H1 (cell line): ENCODE measurements at regions not wholly inside any gene's neighbourhood (a gene's known extent, or its start where the extent isn't known, plus 50 kb on each side); places are given as distances from the start of the nearest gene placed in this dataset.

Experiments
- CTCF ChIA-PET: fragments of 300-600 bp; sonication (Branson Sonifier 250); formaldehyde crosslinking; loops from one replicate; lab custom pipeline; 2021; ENCODE audit not compliant: partially characterized antibody; lab: Charles Lee
- POLR2A ChIA-PET: fragments of 300-600 bp; sonication (Branson Sonifier 250); formaldehyde crosslinking; loops from one replicate; lab custom pipeline; 2021; ENCODE audit warnings: inconsistent platforms; ENCODE audit not compliant: partially characterized antibody; lab: Charles Lee
- DNase-seq, 2 experiments: peaks; one replicate each; pipeline versions ENCODE4 v3.0.0 to v3.0.0-alpha.2; 2010 to 2022; ENCODE audit warnings: low spot score in 2 of 2, low read depth in 1 of 2, mixed read lengths in 1 of 2
- FAIRE-seq: peaks from 2 replicates; lab custom pipeline; 2011; peaks lifted over from hg19 to GRCh38; lab: Jason Lieb, UNC
- H2AFZ ChIP-seq: 2 replicates; pipeline ENCODE4 v1.8.1; 2012; ENCODE audit warnings: low read length, inconsistent platforms
- H2AK5ac ChIP-seq: 2 replicates; pipeline ENCODE4 v1.6.1; 2013; ENCODE audit warnings: low read depth, low read length
- H2BK120ac ChIP-seq: replicated peaks from 2 replicates; pipeline ENCODE3; 2013; ENCODE audit warnings: low read depth, low read length, inconsistent platforms
- H2BK12ac ChIP-seq: 2 replicates; pipeline ENCODE4 v1.6.1; 2013; ENCODE audit warnings: low read depth, low read length
- H2BK15ac ChIP-seq: 2 replicates; pipeline ENCODE4 v1.6.1; 2013; ENCODE audit warnings: low read length
- H2BK20ac ChIP-seq: 2 replicates; pipeline ENCODE4 v1.6.1; 2013; ENCODE audit warnings: low read length
- H2BK5ac ChIP-seq: 2 replicates; pipeline ENCODE4 v1.6.1; 2013; ENCODE audit warnings: low read depth, low read length
- H3K14ac ChIP-seq: 2 replicates; pipeline ENCODE4 v1.6.1; 2013; ENCODE audit warnings: inconsistent platforms; ENCODE audit not compliant: insufficient read length
- H3K18ac ChIP-seq: 2 replicates; pipeline ENCODE4 v1.6.1; 2013; ENCODE audit warnings: low read length; ENCODE audit errors: extremely low read depth
- H3K23ac ChIP-seq: 2 replicates; pipeline ENCODE4 v1.6.1; 2013; ENCODE audit warnings: inconsistent platforms; ENCODE audit not compliant: insufficient read length
- H3K23me2 ChIP-seq: 2 replicates; pipeline ENCODE4 v1.6.1; 2013; ENCODE audit warnings: low read depth, low read length
- H3K27ac ChIP-seq: 2 replicates; pipeline ENCODE4 v1.6.1; 2011; ENCODE audit warnings: low read depth, low read length, inconsistent platforms
- H3K27me3 ChIP-seq, 4 experiments: replicated peaks in 1 of 4; 1 replicate in 1 of 4; 2 replicates in 3 of 4; pipeline versions ENCODE4 v1.6.1 to v1.8.1; 2011 to 2013; ENCODE audit warnings: low read length in 3 of 4, mild to moderate bottlenecking in 3 of 4, inconsistent platforms in 2 of 4, mixed read lengths in 2 of 4, moderate library complexity in 1 of 4; ENCODE audit not compliant: control insufficient read depth in 3 of 4, insufficient read depth in 3 of 4; ENCODE audit errors: extremely low read depth in 1 of 4
- H3K36me3 ChIP-seq, 4 experiments: 2 replicates each; pipeline versions ENCODE4 v1.6.1 to v1.8.1; 2011 to 2013; ENCODE audit warnings: mild to moderate bottlenecking in 4 of 4, low read length in 3 of 4, moderate library complexity in 2 of 4, control low read depth in 1 of 4, inconsistent platforms in 1 of 4; ENCODE audit not compliant: insufficient read depth in 4 of 4, control insufficient read depth in 2 of 4
- H3K4ac ChIP-seq: replicated peaks from 2 replicates; pipeline ENCODE3; 2013; ENCODE audit warnings: low read length, low read depth, mixed read lengths, inconsistent platforms; ENCODE audit not compliant: insufficient read length
- H3K4me1 ChIP-seq, 4 experiments: replicated peaks in 1 of 4; 1 replicate in 1 of 4; 2 replicates in 3 of 4; pipeline versions ENCODE4 v1.6.1 to v1.8.1; 2011 to 2013; ENCODE audit warnings: low read length in 3 of 4, inconsistent platforms in 2 of 4, mixed read lengths in 1 of 4; ENCODE audit not compliant: insufficient read depth in 4 of 4, control insufficient read depth in 3 of 4
- H3K4me2 ChIP-seq, 2 experiments: 2 replicates each; pipeline versions ENCODE4 v1.6.1 to v1.8.1; 2011 to 2013; ENCODE audit warnings: low read depth in 2 of 2, low read length in 2 of 2, control low read depth in 1 of 2, inconsistent platforms in 1 of 2, mild to moderate bottlenecking in 1 of 2; ENCODE audit not compliant: insufficient read depth in 1 of 2
- H3K4me3 ChIP-seq, 4 experiments: fragments of 200-600, 300-600 bp in 1 of 4; sonication (generic), shearing (Covaris generic), sonication (Bioruptor Twin) in 1 of 4; 2 replicates each; pipeline versions ENCODE4 v1.5.1 to v1.8.1; 2011 to 2016; ENCODE audit warnings: low read length in 4 of 4, low read depth in 3 of 4, control low read depth in 2 of 4, inconsistent platforms in 2 of 4, mild to moderate bottlenecking in 2 of 4, mixed read lengths in 1 of 4, moderate library complexity in 1 of 4; ENCODE audit not compliant: insufficient read depth in 2 of 4; ENCODE audit errors: extremely low read depth in 1 of 4
- H3K56ac ChIP-seq: replicated peaks from 2 replicates; pipeline ENCODE3; 2013; ENCODE audit warnings: low read depth, mild to moderate bottlenecking, mixed read lengths, low read length, inconsistent platforms; ENCODE audit not compliant: insufficient read length
- H3K79me1 ChIP-seq: 2 replicates; pipeline ENCODE4 v1.6.1; 2013; ENCODE audit warnings: low read depth, low read length, control low read depth
- H3K79me2 ChIP-seq, 2 experiments: 2 replicates each; pipeline versions ENCODE4 v1.6.1 to v1.8.1; 2012 to 2013; ENCODE audit warnings: low read length in 2 of 2, mild to moderate bottlenecking in 2 of 2, inconsistent platforms in 1 of 2; ENCODE audit not compliant: insufficient read depth in 2 of 2, control insufficient read depth in 1 of 2
- H3K9ac ChIP-seq, 4 experiments: replicated peaks in 1 of 4; 1 replicate in 1 of 4; 2 replicates in 3 of 4; pipeline versions ENCODE4 v1.6.1 to v1.8.1; 2011 to 2013; ENCODE audit warnings: low read depth in 3 of 4, low read length in 3 of 4, control low read depth in 2 of 4, mild to moderate bottlenecking in 2 of 4, moderate library complexity in 2 of 4, inconsistent platforms in 1 of 4; ENCODE audit errors: extremely low read depth in 1 of 4
- H3K9me3 ChIP-seq, 2 experiments: 2 replicates each; pipeline versions ENCODE4 v1.6.1 to v1.8.1; 2012 to 2013; ENCODE audit warnings: mild to moderate bottlenecking in 2 of 2, moderate library complexity in 2 of 2, control low read depth in 1 of 2, inconsistent platforms in 1 of 2, low read depth in 1 of 2, low read length in 1 of 2, mixed read lengths in 1 of 2; ENCODE audit not compliant: insufficient read depth in 2 of 2
- H4K20me1 ChIP-seq, 2 experiments: replicated peaks in 1 of 2; 2 replicates each; pipeline versions ENCODE3 to v1.8.1; 2011 to 2013; ENCODE audit warnings: inconsistent platforms in 2 of 2, low read length in 2 of 2, mild to moderate bottlenecking in 1 of 2; ENCODE audit not compliant: insufficient read depth in 2 of 2, control insufficient read depth in 1 of 2
- H4K5ac ChIP-seq: 2 replicates; pipeline ENCODE4 v1.6.1; 2013; ENCODE audit warnings: low read length, low read depth, mixed read lengths, inconsistent platforms; ENCODE audit not compliant: insufficient read length
- H4K8ac ChIP-seq: 2 replicates; pipeline ENCODE4 v1.8.0; 2013; ENCODE audit warnings: mild to moderate bottlenecking, moderate library complexity, low read length, inconsistent platforms; ENCODE audit not compliant: insufficient read depth; ENCODE audit errors: extremely low read depth
- H4K91ac ChIP-seq: replicated peaks from 2 replicates; pipeline ENCODE3; 2013; ENCODE audit warnings: low read length, mixed read lengths, inconsistent platforms; ENCODE audit not compliant: insufficient read length
- BRCA1 ChIP-seq: IDR thresholded peaks from 2 replicates; pipeline ENCODE4 v1.6.1; 2012; ENCODE audit warnings: low read depth, low read length, improper control_type of control experiment
- GTF2F1 ChIP-seq: IDR thresholded peaks from 2 replicates; pipeline ENCODE4 v1.6.1; 2012; ENCODE audit warnings: low read depth, low read length, improper control_type of control experiment, borderline replicate concordance
- RAD21 ChIP-seq, 2 experiments: IDR thresholded peaks in 1 of 2; conservative IDR thresholded peaks in 1 of 2; 2 replicates each; pipeline ENCODE4 v1.6.1; 2011; ENCODE audit warnings: low read depth in 2 of 2, low read length in 2 of 2, improper control_type of control experiment in 1 of 2, inconsistent platforms in 1 of 2, mild to moderate bottlenecking in 1 of 2, moderate library complexity in 1 of 2
- WGBS, 2 experiments: shearing (Covaris generic) in 1 of 2; methylation state at CpG; one replicate each; pipeline versions ENCODE4 v1.1.6 to v1.1.7; 2013 to 2015; ENCODE audit warnings: low lambda C conversion rate in 2 of 2, mixed read lengths in 2 of 2, inconsistent platforms in 1 of 2, low coverage in 1 of 2, missing lambda C conversion rate in 1 of 2; ENCODE audit not compliant: insufficient replicate concordance in 2 of 2, insufficient coverage in 1 of 2, insufficient read length in 1 of 2; ENCODE audit errors: extremely low coverage in 1 of 2, missing lambda C conversion rate in 1 of 2; 5-methylcytosine and 5-hydroxymethylcytosine counted together

GRCh38 chr19:28553005-28553404 is 659.9 kb downstream of the UQCRFS1 start:
- Histone ChIP-seq H3K9ac (no peak overlapping the region), H4K5ac (no peak overlapping the region), H3K4me2 (no peak overlapping the region), H3K23ac (no peak overlapping the region), H2BK120ac (no peak overlapping the region), H3K18ac (no peak overlapping the region), H2BK5ac (no peak overlapping the region), H3K4me1 (no peaks in the 10 kb centered on the region), H3K14ac (no peak overlapping the region), H3K36me3 (no peaks in the 10 kb centered on the region), H2AK5ac (no peak overlapping the region), H4K8ac (no peak overlapping the region), H2BK15ac (no peak overlapping the region), H3K79me1 (no peaks in the 10 kb centered on the region), H2AFZ (no peak overlapping the region), H4K20me1 (no peaks in the 10 kb centered on the region), H3K4me3 (no peak overlapping the region), H3K9me3 (no peaks in the 10 kb centered on the region), H3K27me3 (no peaks in the 10 kb centered on the region), H3K56ac (no peak overlapping the region), H2BK12ac (no peak overlapping the region), H3K23me2 (no peaks in the 10 kb centered on the region), H2BK20ac (no peak overlapping the region), H3K79me2 (no peaks in the 10 kb centered on the region), H3K4ac (no peak overlapping the region), H3K27ac (no peak overlapping the region), H4K91ac (no peak overlapping the region)
- DNase-seq (no peak), FAIRE-seq (no peak)
- ChIA-PET CTCF (interaction anchor here (1.1 to 1.5 kb wide), 2 partner anchors 30 to 130 kb away, joined by 3 read pairs; no protein-coding TSS in a partner anchor), POLR2A (no interaction called here)
- WGBS, 2 experiments = 89% methylated on average over 5 of the region's 5 CpGs; no CpG with 5 or more reads in 1 of the 2 experiments
- no peak for TF ChIP-seq RAD21 (IDR thresholded peaks at IDR 0.05 in 1 of 2, conservative IDR thresholded peaks at IDR 0.05 in 1 of 2; ENCODE audit: low read depth in 2 of 2, low read length in 2 of 2)
- TF ChIP-seq GTF2F1 = no peak
- TF ChIP-seq BRCA1 = no peak
